ENCODE measurements at regions not wholly inside any gene's neighbourhood (a gene's known extent, or its start where the extent isn't known, plus 50 kb on each side); places are given as distances from the start of the nearest gene placed in this dataset.

- no peak for TF ChIP-seq CTCF (conservative IDR thresholded peaks at IDR 0.05; ENCODE audit: low read depth in 2 of 2)
- no peak for TF ChIP-seq JUNB (IDR thresholded peaks at IDR 0.05; ENCODE audit: unreplicated experiment)
These were observed 410.5 kb downstream of the CTTN start (continued) for GRCh38 chr11:70808686-70809375.

GRCh38 chr11:70810133-70810532 is 411.8 kb downstream of the CTTN start:
- H3K9me2 ChIP-seq (ENCODE audit: insufficient read depth), result peaks cover 9% of the 10 kb centered on the region; the same call in 1 of the 2 replicates
- H3F3A ChIP-seq (replicated peaks; ENCODE audit: low read depth), result no peaks in the 10 kb centered on the region
- Mint-ChIP-seq H3K9me3 (no peaks in the 10 kb centered on the region), H3K36me3 (ENCODE audit: low read depth) (peaks cover 27% of the 10 kb centered on the region), H3K4me3 (no peak overlapping the region), H3K27ac (no peak overlapping the region), H3K27me3 (ENCODE audit: insufficient read depth, low read depth, poor library complexity) (peaks cover 23% of the 10 kb centered on the region), H3K4me1 (peaks cover 3% of the 10 kb centered on the region)
- no peaks in the 10 kb centered on the region for H3K36me3 ChIP-seq (ENCODE audit: insufficient read depth)
- no peaks in the 10 kb centered on the region for H4K20me1 ChIP-seq (replicated peaks; ENCODE audit: insufficient read depth)
- no peaks in the 10 kb centered on the region for H3K4me1 ChIP-seq (ENCODE audit: insufficient read depth)
- H3K4me3 ChIP-seq, result no peak overlapping the region
- no peak overlapping the region for H2AFZ ChIP-seq
- no peak overlapping the region for H3K27ac ChIP-seq (ENCODE audit: low read depth)
- no peak overlapping the region for H3K4me2 ChIP-seq
- no peak for DNase-seq (ENCODE audit: low spot score)
- H3K79me2 ChIP-seq (replicated peaks; ENCODE audit: insufficient read depth), result no peaks in the 10 kb centered on the region
- H3K27me3 ChIP-seq (ENCODE audit: insufficient read depth), result no peaks in the 10 kb centered on the region
- no peak for ATAC-seq
- TF ChIP-seq EZH2 (IDR thresholded peaks at IDR 0.05; ENCODE audit: low read depth, unreplicated experiment) (no peak), REST (IDR thresholded peaks at IDR 0.05; ENCODE audit: unreplicated experiment) (no peak), STAT1 (IDR thresholded peaks at IDR 0.05; ENCODE audit: unreplicated experiment) (no peak), CREB1 (CRISPR knock-in tag; IDR thresholded peaks at IDR 0.05; ENCODE audit: low read depth) (no peak), POLR2AphosphoS5 (IDR thresholded peaks at IDR 0.05; ENCODE audit: low read depth) (no peak), ZNF462 (CRISPR knock-in tag; IDR thresholded peaks at IDR 0.05) (no peak), NANOG (IDR thresholded peaks at IDR 0.05; ENCODE audit: borderline replicate concordance) (no peak), ZNF114 (CRISPR knock-in tag; IDR thresholded peaks at IDR 0.05) (no peak), EZH2phosphoT487 (IDR thresholded peaks at IDR 0.05; ENCODE audit: unreplicated experiment) (no peak), ZNF331 (CRISPR knock-in tag; IDR thresholded peaks at IDR 0.05; ENCODE audit: low read depth) (no peak)

All from GM23338 (cell line).